CD4-positive, alpha-beta T cell (primary cell): ENCODE measurements at regions not wholly inside any gene's neighbourhood (a gene's known extent, or its start where the extent isn't known, plus 50 kb on each side); places are given as distances from the start of the nearest gene placed in this dataset.

Experiments
- ATAC-seq: fragments of 200-7000 bp; cut with Tn5 transposase; one replicate; pipeline ENCODE4 v1.10.0; 2022; ENCODE audit warnings: mild to moderate bottlenecking; ENCODE audit not compliant: poor library complexity
- CTCF ChIA-PET: fragments of 350-600 bp; sonication (Branson Sonifier 250); formaldehyde crosslinking; loops from one replicate; lab custom pipeline; 2021; ENCODE audit warnings: antibody characterized with exemption, inconsistent platforms; lab: Charles Lee
- POLR2A ChIA-PET: fragments of 350-600 bp; sonication (Branson Sonifier 250); formaldehyde crosslinking; loops from one replicate; lab custom pipeline; 2021; ENCODE audit warnings: antibody characterized with exemption, inconsistent platforms; lab: Charles Lee
- DNase-seq, 14 experiments: peaks; one replicate each; pipeline ENCODE4 v3.0.0-alpha.2; 2013 to 2020; ENCODE audit warnings: mixed read lengths in 2 of 14
- H3K27ac ChIP-seq, 2 donors: one replicate each; pipeline versions ENCODE4 v1.5.1 to v1.7.0; 2013; ENCODE audit warnings: low read length in 2 of 2, low read depth in 1 of 2, mild to moderate bottlenecking in 1 of 2
- H3K27me3 ChIP-seq, 2 experiments: 1 replicate in 1 of 2; 2 replicates in 1 of 2; pipeline versions ENCODE4 v1.6.1 to v1.7.0; 2013; ENCODE audit warnings: low read length in 2 of 2, control low read depth in 1 of 2, mild to moderate bottlenecking in 1 of 2, moderate library complexity in 1 of 2; ENCODE audit not compliant: insufficient read depth in 2 of 2, control insufficient read depth in 1 of 2
- H3K36me3 ChIP-seq: one replicate; pipeline ENCODE4 v1.6.1; 2013; ENCODE audit warnings: low read length, control low read depth; ENCODE audit not compliant: insufficient read depth
- H3K4me1 ChIP-seq: one replicate; pipeline ENCODE4 v1.6.1; 2013; ENCODE audit warnings: low read length, control low read depth; ENCODE audit not compliant: insufficient read depth
- H3K4me3 ChIP-seq: one replicate; pipeline ENCODE4 v1.5.1; 2013; ENCODE audit warnings: mild to moderate bottlenecking, low read length, moderate library complexity
- H3K9me3 ChIP-seq, 2 experiments: 1 replicate in 1 of 2; 2 replicates in 1 of 2; pipeline versions ENCODE4 v1.6.1 to v1.7.0; 2013; ENCODE audit warnings: low read length in 2 of 2, mild to moderate bottlenecking in 2 of 2, control low read depth in 1 of 2, moderate library complexity in 1 of 2; ENCODE audit not compliant: control insufficient read depth in 1 of 2, insufficient read depth in 1 of 2
- H3K27ac Mint-ChIP-seq: one replicate; pipeline ENCODE4 v1.8.0; 2020; ENCODE audit warnings: mixed read lengths
- H3K27me3 Mint-ChIP-seq: one replicate; pipeline ENCODE4 v1.8.0; 2021; ENCODE audit warnings: mixed read lengths
- H3K36me3 Mint-ChIP-seq: one replicate; pipeline ENCODE4 v1.8.0; 2021; ENCODE audit warnings: low read depth, mixed read lengths
- H3K4me1 Mint-ChIP-seq: one replicate; pipeline ENCODE4 v1.8.0; 2021; ENCODE audit warnings: low read depth, mixed read lengths
- H3K4me3 Mint-ChIP-seq: one replicate; pipeline ENCODE4 v1.8.0; 2020; ENCODE audit warnings: mild to moderate bottlenecking, mixed read lengths
- H3K9me3 Mint-ChIP-seq: one replicate; pipeline ENCODE4 v1.8.0; 2020; ENCODE audit warnings: mixed read lengths
- CTCF ChIP-seq: fragments of 200-600 bp; IDR thresholded peaks from one replicate; pipeline ENCODE4 v1.8.0; 2022; ENCODE audit warnings: antibody characterized with exemption, mild to moderate bottlenecking
- intact Hi-C, 2 experiments: fragments of 100-400 bp; cut with DNase I in 1 of 2; cut with micrococcal nuclease in 1 of 2; formaldehyde crosslinking; loops; one replicate each; pipeline versions ENCODE4 v1.15.1 to v1.9.0; 2023 to 2025; cut with DNase I, micrococcal nuclease

- no peaks in the 10 kb centered on the region for H3K27me3 Mint-ChIP-seq
- ATAC-seq (no peak), DNase-seq (no peak)
- intact Hi-C loops, result loop anchor here in 1 of 2 experiments (5.0 kb wide), 2 partner anchors 42 to 67 kb away; no protein-coding TSS in a partner anchor
- no peak overlapping the region for H3K27ac Mint-ChIP-seq
- no peaks in the 10 kb centered on the region for H3K36me3 ChIP-seq
- no peaks in the 10 kb centered on the region for H3K36me3 Mint-ChIP-seq
- no peak overlapping the region for H3K4me3 ChIP-seq
- no peak overlapping the region for H3K4me3 Mint-ChIP-seq
- peaks cover 2% of the 10 kb centered on the region for H3K4me1 ChIP-seq
- H3K9me3 ChIP-seq, result no peaks in the 10 kb centered on the region
- H3K27me3 ChIP-seq, result no peaks in the 10 kb centered on the region
- H3K9me3 Mint-ChIP-seq, result peaks cover 6% of the 10 kb centered on the region
- H3K4me1 Mint-ChIP-seq, result no peaks in the 10 kb centered on the region
- no peak for TF ChIP-seq CTCF
- POLR2A ChIA-PET, result no interaction called here
- no peak overlapping the region for H3K27ac ChIP-seq
- CTCF ChIA-PET, result no interaction called here
These were observed 382.5 kb downstream of the ETS1 start for GRCh38 chr11:128204898-128205297.

- no peak overlapping the region for H3K27ac ChIP-seq
- peaks cover 2% of the 10 kb centered on the region for H3K4me1 ChIP-seq
- Mint-ChIP-seq H3K27ac (no peak overlapping the region), H3K27me3 (no peaks in the 10 kb centered on the region), H3K4me1 (no peaks in the 10 kb centered on the region), H3K4me3 (no peak overlapping the region), H3K9me3 (peaks cover 6% of the 10 kb centered on the region), H3K36me3 (no peaks in the 10 kb centered on the region)
- DNase-seq, result no peak
- no peak for ATAC-seq
- intact Hi-C loops, result loop anchor here in 1 of 2 experiments (5.0 kb wide), 1 partner anchor 70 kb away; no protein-coding TSS in a partner anchor
- no peaks in the 10 kb centered on the region for H3K36me3 ChIP-seq
- no peak for TF ChIP-seq CTCF
- POLR2A ChIA-PET, result no interaction called here
- H3K27me3 ChIP-seq, result no peaks in the 10 kb centered on the region
- CTCF ChIA-PET, result interaction anchor here (1.2 kb wide), 1 partner anchor 44 kb away, joined by 3 read pairs; no protein-coding TSS in a partner anchor
- H3K4me3 ChIP-seq, result no peak overlapping the region
- no peaks in the 10 kb centered on the region for H3K9me3 ChIP-seq
These were observed 385.6 kb downstream of the ETS1 start for GRCh38 chr11:128201801-128202200.

- intact Hi-C loops, result loop anchor here in 1 of 2 experiments (5.0 kb wide), 1 partner anchor 71 kb away; no protein-coding TSS in a partner anchor
- H3K36me3 Mint-ChIP-seq, result no peaks in the 10 kb centered on the region
- CTCF ChIA-PET, result interaction anchor here (1.2 kb wide), 1 partner anchor 43 kb away, joined by 3 read pairs; no protein-coding TSS in a partner anchor
These were observed 386.3 kb downstream of the ETS1 start for GRCh38 chr11:128201009-128201408.

More at GRCh38 chr11:128201009-128201408, 386.3 kb downstream of the ETS1 start:
- Mint-ChIP-seq H3K27me3 (no peaks in the 10 kb centered on the region), H3K4me1 (no peaks in the 10 kb centered on the region), H3K9me3 (peaks cover under 1% of the 10 kb centered on the region), H3K4me3 (no peak overlapping the region), H3K27ac (no peak overlapping the region)
- DNase-seq (no peak), ATAC-seq (no peak)
- Histone ChIP-seq H3K36me3 (no peaks in the 10 kb centered on the region), H3K27me3 (no peaks in the 10 kb centered on the region), H3K4me1 (peaks cover 2% of the 10 kb centered on the region), H3K27ac (no peak overlapping the region), H3K9me3 (no peaks in the 10 kb centered on the region), H3K4me3 (no peak overlapping the region)
- no peak for TF ChIP-seq CTCF
- POLR2A ChIA-PET, result no interaction called here
